RPMI7951 (cell line): ENCODE measurements at regions not wholly inside any gene's neighbourhood (a gene's known extent, or its start where the extent isn't known, plus 50 kb on each side); places are given as distances from the start of the nearest gene placed in this dataset.

ENCODE experiments used
- DNase-seq: peaks from one replicate; pipeline ENCODE4 v3.0.0-alpha.2; 2012; ENCODE audit warnings: low read depth

- DNase-seq = no peak
Observed at GRCh38 chr2:61722318-61722717, 131.5 kb downstream of the FAM161A start.

GRCh38 chr2:61721382-61721781 is 132.5 kb downstream of the FAM161A start:
- no peak for DNase-seq

GRCh38 chr2:61720911-61721310 is 132.9 kb downstream of the FAM161A start:
- DNase-seq = no peak

GRCh38 chr2:61718965-61719364 is 134.9 kb downstream of the FAM161A start:
- no peak for DNase-seq

GRCh38 chr2:61715506-61715905 is 138.4 kb downstream of the FAM161A start:
- DNase-seq = no peak

- DNase-seq = no peak
Observed at GRCh38 chr2:61714210-61714609, 139.7 kb downstream of the FAM161A start.

GRCh38 chr2:61713457-61713856 is 140.4 kb downstream of the FAM161A start:
- DNase-seq = no peak

GRCh38 chr2:61712060-61712459 is 141.8 kb downstream of the FAM161A start:
- DNase-seq = no peak

GRCh38 chr2:61710711-61711110 is 143.1 kb downstream of the FAM161A start:
- DNase-seq = no peak

- DNase-seq = peak; percentile 19
Observed at GRCh38 chr2:61707984-61708852, 145.6 kb downstream of the FAM161A start.

GRCh38 chr2:61705625-61706024 is 148.2 kb downstream of the FAM161A start:
- no peak for DNase-seq

- DNase-seq = no peak
Observed at GRCh38 chr2:61704364-61704763, 149.5 kb downstream of the FAM161A start.

- DNase-seq = no peak
Observed at GRCh38 chr2:61702088-61702467, 151.8 kb downstream of the FAM161A start.

GRCh38 chr2:61700464-61700863 is 153.4 kb downstream of the FAM161A start:
- DNase-seq = no peak

GRCh38 chr2:61694312-61695274 is 156.4 kb upstream of the XPO1 start:
- DNase-seq = peak; percentile 87

GRCh38 chr2:61693744-61694143 is 155.6 kb upstream of the XPO1 start:
- DNase-seq = no peak

GRCh38 chr2:61690078-61690596 is 152.0 kb upstream of the XPO1 start:
- DNase-seq = no peak

GRCh38 chr2:61689568-61689967 is 151.4 kb upstream of the XPO1 start:
- peak; percentile 21 for DNase-seq

GRCh38 chr2:61688369-61689334 is 150.5 kb upstream of the XPO1 start:
- no peak for DNase-seq

- DNase-seq = no peak
Observed at GRCh38 chr2:61679096-61679495, 140.9 kb upstream of the XPO1 start.

GRCh38 chr2:61677942-61678341 is 139.8 kb upstream of the XPO1 start:
- no peak for DNase-seq
